ENCODE measurements at regions not wholly inside any gene's neighbourhood (a gene's known extent, or its start where the extent isn't known, plus 50 kb on each side); places are given as distances from the start of the nearest gene placed in this dataset.

- DNase-seq = no peak
These were observed 895.1 kb upstream of the CELF4 start for GRCh38 chr18:38460657-38461056.

GRCh38 chr18:38459131-38459994, 893.8 kb upstream of the CELF4 start:
- no peak for DNase-seq

GRCh38 chr18:38458698-38459097, 893.1 kb upstream of the CELF4 start:
- no peak for DNase-seq

- no peak for DNase-seq
These were observed 890.7 kb upstream of the CELF4 start for GRCh38 chr18:38456253-38456652.

GRCh38 chr18:38454764-38455469, 889.3 kb upstream of the CELF4 start:
- DNase-seq = no peak

DNA sequence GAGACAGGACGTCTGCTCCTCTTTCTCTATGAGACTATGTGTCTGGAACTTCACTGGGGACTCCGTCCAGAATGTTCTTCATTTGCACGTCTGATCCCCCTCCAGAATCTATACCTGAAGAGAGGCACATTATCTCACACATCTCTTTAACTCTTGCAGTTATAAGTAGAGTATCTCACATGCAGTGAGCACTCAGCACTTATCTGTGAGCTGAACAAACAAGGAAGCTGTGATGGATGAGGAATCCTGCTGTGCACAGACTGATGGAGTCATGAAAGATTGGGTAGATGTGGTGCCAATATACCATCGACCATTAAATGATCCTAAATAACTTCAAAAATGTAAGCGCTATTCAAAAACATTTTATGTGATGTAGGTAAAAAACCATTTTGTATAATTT, 888.3 kb upstream of the CELF4 start:
- DNase-seq = no peak

DNA sequence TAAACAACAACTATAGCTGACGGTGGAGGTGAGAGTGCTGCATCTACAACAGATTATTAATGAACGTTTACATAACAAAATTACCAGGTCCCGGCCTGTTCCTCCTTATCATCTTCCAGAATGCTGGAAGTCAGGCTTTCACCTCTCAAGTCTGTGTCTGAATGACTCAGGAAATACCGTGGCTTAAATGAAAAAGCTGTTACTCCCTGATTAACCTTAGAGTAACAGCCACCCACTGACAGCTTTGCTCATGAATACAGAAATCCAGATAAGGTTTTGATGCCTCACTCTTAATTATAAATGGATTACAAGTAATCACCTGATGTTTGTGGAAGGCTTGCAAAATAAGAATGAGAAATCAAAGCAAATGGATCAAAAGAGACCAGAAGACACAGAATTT, 885.3 kb upstream of the CELF4 start:
- no peak for DNase-seq

DNA sequence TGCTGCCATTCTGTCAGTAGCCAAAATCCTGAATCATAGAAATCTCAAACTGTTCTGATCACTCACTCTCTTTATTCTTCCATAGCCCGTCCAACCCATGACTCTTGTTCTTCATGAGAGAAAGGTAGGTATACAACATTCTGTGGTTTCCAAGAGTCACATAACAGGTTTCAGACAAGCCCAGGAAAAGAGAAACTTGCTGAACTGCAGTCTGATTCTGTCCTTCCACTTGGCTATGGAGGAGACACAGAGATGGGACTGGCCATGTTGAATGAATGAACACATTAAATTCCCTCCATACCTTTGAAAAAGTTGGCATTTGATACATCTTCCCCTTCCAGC, 880.2 kb upstream of the CELF4 start:
- no peak for DNase-seq

DNA sequence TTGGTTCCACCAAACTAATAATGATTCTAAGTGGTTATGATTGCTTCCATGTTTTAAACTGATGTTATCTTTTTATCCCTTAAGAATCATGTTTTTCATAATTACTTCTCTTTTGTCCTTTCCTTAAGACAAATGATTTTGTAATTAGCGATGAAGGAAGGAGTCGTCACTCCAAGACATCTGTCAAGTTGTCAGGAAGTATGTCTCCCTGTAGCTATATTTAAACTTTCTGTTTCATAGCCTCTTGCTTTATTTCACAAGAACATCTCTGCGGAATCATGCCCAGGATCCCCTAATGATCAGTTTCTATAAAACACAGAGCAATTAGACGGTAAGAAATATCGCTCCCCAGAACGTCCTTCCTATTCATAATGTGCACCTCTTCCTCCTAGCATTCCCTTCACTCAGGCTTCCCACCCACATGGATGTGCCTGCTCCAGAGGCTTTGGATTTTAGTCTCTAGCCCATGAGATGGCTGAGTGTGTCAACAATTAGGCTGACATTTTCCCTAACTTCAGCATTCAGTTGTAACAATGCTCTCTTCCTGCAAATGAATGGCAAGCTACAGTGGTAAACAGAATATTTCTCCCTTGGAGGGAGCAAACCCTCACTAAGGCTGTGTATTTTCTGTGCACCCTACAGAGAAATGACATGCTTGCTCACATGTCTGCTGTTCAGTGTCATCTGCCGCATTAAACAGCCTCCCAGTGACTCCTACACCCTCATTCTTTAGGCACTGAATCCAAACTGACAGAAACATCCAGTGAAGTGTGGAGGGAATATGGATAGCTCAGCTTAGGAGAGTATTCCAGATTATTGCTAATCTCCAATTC, 879.6 kb upstream of the CELF4 start:
- DNase-seq = no peak

GRCh38 chr18:38427736-38428135, 862.1 kb upstream of the CELF4 start:
- no peak for DNase-seq

- DNase-seq = no peak
These were observed 861.6 kb upstream of the CELF4 start for GRCh38 chr18:38427234-38427633.

- no peak for DNase-seq
These were observed 856.4 kb upstream of the CELF4 start for GRCh38 chr18:38421872-38422615.

- no peak for DNase-seq
These were observed 855.4 kb upstream of the CELF4 start for GRCh38 chr18:38421021-38421420.

- DNase-seq = no peak
These were observed 855.0 kb upstream of the CELF4 start for GRCh38 chr18:38420611-38421010.

GRCh38 chr18:38415811-38416210, 850.2 kb upstream of the CELF4 start:
- no peak for DNase-seq

GRCh38 chr18:38413193-38413592, 847.6 kb upstream of the CELF4 start:
- no peak for DNase-seq

DNA sequence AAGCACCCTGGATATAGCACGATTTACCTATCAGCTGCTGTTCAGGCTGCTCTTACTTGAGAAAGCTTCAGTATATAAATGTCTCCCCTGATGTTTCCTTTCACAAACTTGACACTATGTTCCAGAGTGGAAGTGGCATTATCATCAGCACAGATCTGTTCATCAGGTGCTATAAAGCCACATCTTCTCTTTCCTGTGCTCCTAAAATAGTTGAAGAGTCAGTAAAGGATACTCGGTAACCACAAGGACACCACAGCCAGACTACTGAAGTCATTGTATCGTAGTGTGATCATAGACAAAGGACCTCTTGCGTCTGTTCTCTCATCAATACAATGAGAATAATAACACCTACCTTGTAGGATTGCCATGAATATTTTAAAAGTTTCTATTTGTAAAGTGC, 841.0 kb upstream of the CELF4 start:
- no peak for DNase-seq

DNA sequence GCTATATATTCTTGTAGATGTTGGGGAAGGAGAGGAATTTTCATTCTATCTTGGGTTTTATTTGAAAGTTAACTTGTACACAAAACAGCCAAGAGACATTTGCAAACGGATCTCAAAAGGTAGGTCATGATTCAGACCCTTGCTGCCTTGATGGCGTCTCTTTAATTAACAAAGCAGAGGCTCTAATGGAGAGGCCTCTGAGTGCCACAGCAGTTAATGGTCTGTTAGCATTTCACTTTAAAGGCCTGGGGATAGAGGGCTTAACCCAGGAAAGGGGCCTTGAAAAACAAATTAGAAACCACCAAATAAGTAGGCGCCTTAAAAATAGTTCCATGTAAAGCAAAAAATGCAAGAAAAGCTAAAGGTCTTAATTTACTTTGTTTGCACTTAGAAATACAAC, 836.9 kb upstream of the CELF4 start:
- DNase-seq = no peak

DNA sequence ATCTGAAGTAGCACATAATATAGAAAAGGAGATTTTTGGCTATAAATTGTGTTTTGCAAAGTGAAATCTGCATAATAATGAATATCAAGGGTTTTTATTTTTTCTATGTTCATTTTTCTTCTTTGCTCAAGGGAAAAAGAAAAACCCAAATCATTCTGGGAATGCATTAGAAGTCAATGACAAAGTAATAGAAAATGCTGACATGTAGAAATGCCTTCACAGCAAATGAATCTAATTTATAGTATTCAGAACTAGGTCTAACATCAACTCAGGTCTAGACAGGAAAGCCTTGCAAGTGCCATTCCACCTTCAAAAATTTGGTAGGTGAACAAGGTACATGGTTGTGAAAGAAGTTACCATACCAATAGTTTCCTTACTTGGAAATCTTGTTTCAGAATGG, 831.5 kb upstream of the CELF4 start:
- DNase-seq = no peak

DNA sequence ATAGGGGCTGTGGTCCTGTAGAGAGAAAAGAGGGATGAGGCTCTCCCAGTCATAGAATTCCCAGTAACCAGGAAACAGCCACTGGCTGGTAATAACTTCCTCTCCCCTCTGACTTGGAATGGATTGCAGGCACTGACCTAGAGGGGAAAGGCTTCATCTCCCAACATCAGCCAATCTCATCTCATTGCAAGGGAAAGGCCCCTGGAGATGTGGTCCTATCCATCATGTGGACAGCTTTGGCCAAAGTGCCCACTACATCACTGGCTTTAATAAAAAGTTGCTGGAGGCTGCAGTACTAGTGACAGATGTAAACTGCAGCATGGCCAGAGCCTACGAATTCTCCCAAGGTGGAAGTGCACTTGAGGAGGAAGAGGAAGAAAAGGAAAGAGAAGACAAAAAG, 820.5 kb upstream of the CELF4 start:
- no peak for DNase-seq

- DNase-seq = no peak
These were observed 804.4 kb upstream of the CELF4 start for GRCh38 chr18:38369772-38370690.

DNA sequence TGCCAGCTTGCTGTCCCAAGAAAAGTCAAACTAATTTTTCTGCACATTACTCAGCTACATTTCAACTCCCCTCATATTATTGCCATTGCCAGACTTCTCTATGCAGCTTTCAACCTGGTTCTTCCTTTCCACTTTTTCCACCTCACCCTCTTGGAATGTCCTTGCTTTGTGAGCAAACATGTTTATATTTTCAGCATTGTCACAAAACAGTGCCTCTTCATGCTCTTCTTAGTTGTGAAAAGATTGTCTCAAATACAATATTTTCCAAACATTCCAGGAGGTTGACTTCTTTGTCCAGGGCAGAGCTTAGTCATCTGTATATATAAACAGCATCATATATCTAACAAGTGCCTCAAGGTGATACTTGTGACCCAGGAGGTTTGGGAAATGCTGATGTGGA, 803.3 kb upstream of the CELF4 start:
- DNase-seq = no peak
